Fibroblast of pulmonary artery (primary cell): ENCODE measurements at regions not wholly inside any gene's neighbourhood (a gene's known extent, or its start where the extent isn't known, plus 50 kb on each side); places are given as distances from the start of the nearest gene placed in this dataset.

Experiments
- DNase-seq: peaks from one replicate; pipeline ENCODE4 v3.0.0-alpha.2; 2010; ENCODE audit warnings: low read depth
- H3K4me3 ChIP-seq: replicated peaks from 2 replicates; pipeline ENCODE4 v1.5.1; 2011; ENCODE audit warnings: low read depth, mild to moderate bottlenecking, control low read depth, low read length, moderate library complexity
- TF ChIP-seq, protein P1 (sequence below): IDR thresholded peaks from 2 replicates; pipeline ENCODE4 v1.5.1; 2011; ENCODE audit warnings: mild to moderate bottlenecking, control low read depth, low read length, inconsistent platforms; ENCODE audit errors: missing control alignments

DNA sequence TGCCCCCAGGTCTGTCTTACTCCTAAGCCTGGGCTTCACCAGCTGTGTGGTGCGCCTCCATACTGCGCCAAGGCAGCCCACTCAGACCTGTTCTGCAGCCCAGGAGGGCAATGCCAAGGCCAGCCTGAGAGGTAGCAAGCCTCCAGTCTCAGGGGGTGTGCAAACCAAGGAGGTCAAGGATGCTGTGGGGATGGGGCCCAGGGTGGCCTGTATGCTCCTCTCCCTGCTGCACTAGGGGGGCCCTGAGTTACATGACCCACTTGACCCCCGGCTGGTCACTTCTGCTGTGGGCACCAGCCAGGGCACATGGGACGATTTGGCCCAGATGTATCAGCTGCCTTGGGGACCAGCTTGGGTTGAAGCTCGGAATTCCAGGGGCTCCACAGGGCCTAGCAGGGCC, 70.0 kb upstream of the SLC6A6 start:
- no peak overlapping the region for H3K4me3 ChIP-seq
- TF ChIP-seq, protein P1, sequence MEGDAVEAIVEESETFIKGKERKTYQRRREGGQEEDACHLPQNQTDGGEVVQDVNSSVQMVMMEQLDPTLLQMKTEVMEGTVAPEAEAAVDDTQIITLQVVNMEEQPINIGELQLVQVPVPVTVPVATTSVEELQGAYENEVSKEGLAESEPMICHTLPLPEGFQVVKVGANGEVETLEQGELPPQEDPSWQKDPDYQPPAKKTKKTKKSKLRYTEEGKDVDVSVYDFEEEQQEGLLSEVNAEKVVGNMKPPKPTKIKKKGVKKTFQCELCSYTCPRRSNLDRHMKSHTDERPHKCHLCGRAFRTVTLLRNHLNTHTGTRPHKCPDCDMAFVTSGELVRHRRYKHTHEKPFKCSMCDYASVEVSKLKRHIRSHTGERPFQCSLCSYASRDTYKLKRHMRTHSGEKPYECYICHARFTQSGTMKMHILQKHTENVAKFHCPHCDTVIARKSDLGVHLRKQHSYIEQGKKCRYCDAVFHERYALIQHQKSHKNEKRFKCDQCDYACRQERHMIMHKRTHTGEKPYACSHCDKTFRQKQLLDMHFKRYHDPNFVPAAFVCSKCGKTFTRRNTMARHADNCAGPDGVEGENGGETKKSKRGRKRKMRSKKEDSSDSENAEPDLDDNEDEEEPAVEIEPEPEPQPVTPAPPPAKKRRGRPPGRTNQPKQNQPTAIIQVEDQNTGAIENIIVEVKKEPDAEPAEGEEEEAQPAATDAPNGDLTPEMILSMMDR, result no peak
- DNase-seq, result no peak

DNA sequence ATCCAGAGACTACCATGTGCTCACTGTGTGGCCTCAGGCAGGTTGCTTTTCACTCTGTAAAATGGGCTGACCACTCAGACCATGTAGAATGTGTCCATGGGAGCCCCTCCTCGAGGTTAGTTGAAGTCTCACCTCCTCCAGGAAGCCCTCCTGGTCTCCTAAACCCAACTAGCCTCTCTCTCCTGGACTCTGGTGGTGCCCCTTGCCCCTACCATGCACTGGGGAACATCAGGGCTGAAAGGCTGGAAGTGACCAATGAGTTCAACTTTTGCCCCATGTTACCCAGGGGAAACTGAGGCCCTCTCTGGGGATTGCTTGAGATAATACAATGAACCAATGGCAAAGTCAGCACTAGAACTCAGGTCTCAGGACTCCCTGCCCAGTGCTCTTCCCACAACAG, 69.2 kb upstream of the SLC6A6 start:
- TF ChIP-seq, protein P1, result no peak
- H3K4me3 ChIP-seq, result no peak overlapping the region
- DNase-seq, result no peak

GRCh38 chr3:14333621-14334020, 68.8 kb upstream of the SLC6A6 start:
- DNase-seq, result no peak
- H3K4me3 ChIP-seq, result no peak overlapping the region
- TF ChIP-seq, protein P1, result no peak

DNA sequence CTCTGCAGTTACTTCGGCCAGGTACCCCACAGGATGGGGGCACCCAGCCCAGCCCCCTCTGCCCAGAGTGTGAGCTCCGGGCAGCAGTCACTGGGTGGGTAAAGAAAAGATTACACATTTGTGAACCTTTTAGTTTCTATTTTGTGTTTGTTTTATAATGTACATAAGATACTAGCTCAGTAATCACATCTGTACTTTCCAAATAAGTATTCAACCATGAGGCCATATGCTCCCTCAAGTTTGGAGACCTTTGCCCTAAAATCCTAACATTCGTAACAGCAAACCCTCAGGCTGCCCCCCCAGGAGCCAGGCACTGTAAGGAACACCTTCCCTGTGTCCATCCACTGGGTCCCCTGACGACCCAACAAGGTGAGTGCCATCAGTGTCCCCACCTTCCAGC, 68.3 kb upstream of the SLC6A6 start:
- no peak overlapping the region for H3K4me3 ChIP-seq
- TF ChIP-seq, protein P1, result no peak
- no peak for DNase-seq

DNA sequence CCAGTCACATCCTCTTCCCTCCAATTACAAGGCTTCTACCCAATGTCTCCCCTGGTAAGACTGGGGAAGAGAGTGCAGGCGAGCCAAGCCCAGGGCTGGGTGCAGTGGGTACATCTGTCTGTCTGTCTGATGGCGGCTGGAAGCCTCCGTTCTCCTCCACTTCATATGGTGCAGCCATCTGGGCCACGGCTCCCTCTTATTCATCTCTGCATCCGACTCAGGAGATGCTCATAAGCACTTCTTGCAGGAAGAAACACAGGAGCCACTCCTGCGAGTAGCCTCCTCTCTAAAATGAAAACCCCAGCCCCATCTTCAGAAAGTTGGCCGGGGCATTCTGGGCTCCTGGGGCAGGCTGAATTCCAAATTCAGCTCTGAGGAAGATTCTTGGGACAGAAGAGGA, 67.5 kb upstream of the SLC6A6 start:
- no peak overlapping the region for H3K4me3 ChIP-seq
- no peak for DNase-seq
- TF ChIP-seq, protein P1, result no peak

DNA sequence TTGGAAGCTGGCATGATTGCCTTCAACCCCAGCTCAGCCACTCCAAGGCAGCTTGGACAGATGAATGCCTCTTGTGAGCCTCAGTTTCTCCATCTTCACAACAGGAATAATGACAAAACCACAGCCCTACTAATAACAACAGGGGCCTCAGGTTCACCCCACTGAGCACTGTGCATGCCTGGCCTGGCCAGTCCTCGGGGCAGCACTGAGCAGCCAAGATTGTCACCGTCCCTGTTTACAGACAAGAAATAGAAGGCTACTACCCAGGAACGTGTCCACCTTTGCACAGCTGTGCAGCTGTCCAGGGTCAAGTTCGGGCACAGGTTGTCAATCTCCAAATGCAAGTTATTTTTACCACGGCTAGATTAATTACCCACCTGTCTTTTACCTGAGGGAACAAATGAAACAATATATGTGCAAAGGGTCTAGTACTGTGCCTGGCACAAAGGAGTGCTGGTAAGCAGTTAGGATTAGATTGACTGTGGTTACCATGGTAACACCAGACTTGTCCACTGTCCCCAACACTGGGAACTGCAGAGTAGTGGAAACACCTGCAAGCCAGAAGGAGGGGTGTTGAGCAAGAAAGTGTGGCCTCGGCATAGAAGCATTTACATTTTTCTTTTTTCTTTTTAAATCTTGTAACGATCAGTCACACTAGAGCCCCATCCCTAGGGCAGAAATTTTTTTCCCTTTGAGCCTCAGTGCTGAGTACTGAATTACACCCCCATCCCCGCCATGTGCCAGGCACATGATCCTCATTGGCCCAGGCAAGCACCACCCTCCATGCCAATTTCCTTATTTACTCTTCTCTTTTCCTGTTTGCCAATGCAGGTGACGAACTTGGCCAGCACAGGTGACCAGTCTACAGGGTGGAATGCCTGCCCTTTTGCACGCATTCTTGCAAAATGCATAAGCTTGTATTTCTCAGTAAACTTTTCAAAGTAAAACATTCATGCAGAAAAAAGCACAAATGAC, 66.3 kb upstream of the SLC6A6 start:
- TF ChIP-seq, protein P1, result no peak
- no peak for DNase-seq
- no peak overlapping the region for H3K4me3 ChIP-seq
